GM18907 (cell line): ENCODE measurements at regions not wholly inside any gene's neighbourhood (a gene's known extent, or its start where the extent isn't known, plus 50 kb on each side); places are given as distances from the start of the nearest gene placed in this dataset.
"Not testable (repeated sequence)": the region's sequence is repeated elsewhere in the genome, so short reads cannot be mapped to it uniquely, and the experiment has no call there.

Experiments
- ATAC-seq: cut with Tn5 transposase; IDR thresholded peaks from one replicate; pipeline ENCODE4 v1.9.1; 2021; ENCODE audit warnings: mild to moderate bottlenecking, moderate library complexity; ENCODE audit not compliant: unreplicated experiment

GRCh38 chr13:109702030-109702597, 84.3 kb downstream of the IRS2 start:
- ATAC-seq: not testable (repeated sequence)

GRCh38 chr13:109700176-109700575, 86.2 kb downstream of the IRS2 start:
- ATAC-seq: no peak

- no peak for ATAC-seq
Measured at GRCh38 chr13:109699628-109700071, 86.7 kb downstream of the IRS2 start.

GRCh38 chr13:109698779-109699178, 87.6 kb downstream of the IRS2 start:
- no peak for ATAC-seq

- no peak for ATAC-seq
Measured at GRCh38 chr13:109697936-109698335, 88.4 kb downstream of the IRS2 start.

- ATAC-seq: no peak
Measured at GRCh38 chr13:109695402-109696190, 90.8 kb downstream of the IRS2 start.

- no peak for ATAC-seq
Measured at GRCh38 chr13:109694972-109695371, 91.4 kb downstream of the IRS2 start.

- ATAC-seq: no peak
Measured at GRCh38 chr13:109693213-109693612, 93.2 kb downstream of the IRS2 start.

- ATAC-seq: no peak
Measured at GRCh38 chr13:109691689-109692088, 94.7 kb downstream of the IRS2 start.

- no peak for ATAC-seq
Measured at GRCh38 chr13:109687559-109688448, 98.6 kb downstream of the IRS2 start.

GRCh38 chr13:109685203-109685602, 101.2 kb downstream of the IRS2 start:
- no peak for ATAC-seq

GRCh38 chr13:109684824-109685202, 101.6 kb downstream of the IRS2 start:
- no peak for ATAC-seq

GRCh38 chr13:109684084-109684823, 102.1 kb downstream of the IRS2 start:
- no peak for ATAC-seq

GRCh38 chr13:109682534-109683244, 103.7 kb downstream of the IRS2 start:
- ATAC-seq: no peak

- ATAC-seq: no peak
Measured at GRCh38 chr13:109680930-109681329, 105.5 kb downstream of the IRS2 start.

GRCh38 chr13:109680288-109680687, 106.1 kb downstream of the IRS2 start:
- ATAC-seq: no peak

- ATAC-seq: no peak
Measured at GRCh38 chr13:109678459-109678858, 107.9 kb downstream of the IRS2 start.

GRCh38 chr13:109677206-109677605, 109.2 kb downstream of the IRS2 start:
- no peak for ATAC-seq

GRCh38 chr13:109673477-109673876, 112.9 kb downstream of the IRS2 start:
- no peak for ATAC-seq

- ATAC-seq: no peak
Measured at GRCh38 chr13:109672545-109672944, 113.8 kb downstream of the IRS2 start.
